SK-N-SH treated with all-trans-retinoic acid at 6 μM for 48 hours (cell line): ENCODE measurements at regions not wholly inside any gene's neighbourhood (a gene's known extent, or its start where the extent isn't known, plus 50 kb on each side); places are given as distances from the start of the nearest gene placed in this dataset.

ENCODE experiments used
- ATAC-seq: fragments of 200-7000 bp; cut with Tn5 transposase; 3 replicates; pipeline ENCODE4 v1.9.1; 2020; ENCODE audit warnings: mild to moderate bottlenecking, moderate library complexity
- ARNTL ChIP-seq: fragments of 450-650 bp; formaldehyde crosslinking; IDR thresholded peaks from 2 replicates; pipeline ENCODE4 v1.5.0; 2020; ENCODE audit warnings: low read depth, mild to moderate bottlenecking, moderate library complexity, borderline replicate concordance
- BACH2 ChIP-seq: fragments of 250-450 bp; sonication (Bioruptor Pico); IDR thresholded peaks from 2 replicates; pipeline ENCODE4 v1.9.0; 2021; ENCODE audit warnings: mild to moderate bottlenecking, borderline replicate concordance
- CREB5 ChIP-seq: fragments of 250-450 bp; sonication (Bioruptor Pico); IDR thresholded peaks from 2 replicates; pipeline ENCODE4 v1.5.1; 2020; ENCODE audit warnings: low read depth, mild to moderate bottlenecking, moderate library complexity
- CSDC2 ChIP-seq: fragments of 250-450 bp; sonication (Bioruptor Pico); IDR thresholded peaks from 2 replicates; pipeline ENCODE4 v1.5.0; 2020; ENCODE audit warnings: mild to moderate bottlenecking, moderate library complexity
- CSRNP3 ChIP-seq: fragments of 250-450 bp; sonication (Bioruptor Pico); IDR thresholded peaks from 2 replicates; pipeline ENCODE4 v1.5.1; 2021; ENCODE audit warnings: mild to moderate bottlenecking, moderate library complexity
- ESRRG ChIP-seq: fragments of 250-450 bp; sonication (Bioruptor Pico); IDR thresholded peaks from 2 replicates; pipeline ENCODE4 v1.6.1; 2021; ENCODE audit warnings: mild to moderate bottlenecking
- GLIS3 ChIP-seq: fragments of 250-450 bp; sonication (Bioruptor Pico); IDR thresholded peaks from 2 replicates; pipeline ENCODE4 v1.5.0; 2020; ENCODE audit warnings: mild to moderate bottlenecking, moderate library complexity
- OSR1 ChIP-seq: fragments of 250-450 bp; sonication (Bioruptor Pico); IDR thresholded peaks from 2 replicates; pipeline ENCODE4 v1.8.0; 2022; ENCODE audit warnings: moderate library complexity, mild to moderate bottlenecking, inconsistent platforms
- PATZ1 ChIP-seq: fragments of 250-450 bp; sonication (Bioruptor Pico); IDR thresholded peaks from 2 replicates; pipeline ENCODE4 v1.8.0; 2020; ENCODE audit warnings: mild to moderate bottlenecking, moderate library complexity, borderline replicate concordance
- POU6F1 ChIP-seq: fragments of 250-450 bp; sonication (Bioruptor Pico); IDR thresholded peaks from 2 replicates; pipeline ENCODE4 v1.8.0; 2021; ENCODE audit warnings: low read depth, mild to moderate bottlenecking, moderate library complexity, borderline replicate concordance
- PPARA ChIP-seq: fragments of 250-450 bp; sonication (Bioruptor Pico); IDR thresholded peaks from 2 replicates; pipeline ENCODE4 v1.5.0; 2020; ENCODE audit warnings: mild to moderate bottlenecking, borderline replicate concordance
- RARB ChIP-seq: fragments of 250-450 bp; sonication (Bioruptor Pico); IDR thresholded peaks from 2 replicates; pipeline ENCODE4 v1.8.0; 2021; ENCODE audit warnings: mild to moderate bottlenecking, moderate library complexity
- SNAI2 ChIP-seq: fragments of 250-450 bp; sonication (Bioruptor Pico); IDR thresholded peaks from 2 replicates; pipeline ENCODE4 v1.5.0; 2020; ENCODE audit warnings: mild to moderate bottlenecking, moderate library complexity
- TCF4 ChIP-seq: fragments of 250-450 bp; sonication (Bioruptor Pico); IDR thresholded peaks from 2 replicates; pipeline ENCODE4 v1.8.0; 2021; ENCODE audit warnings: mild to moderate bottlenecking, moderate library complexity, borderline replicate concordance
- TOX ChIP-seq: fragments of 250-450 bp; sonication (Bioruptor Pico); IDR thresholded peaks from 2 replicates; pipeline ENCODE4 v1.8.0; 2021; ENCODE audit warnings: mild to moderate bottlenecking, moderate library complexity, borderline replicate concordance
- TSHZ2 ChIP-seq: fragments of 250-450 bp; sonication (Bioruptor Pico); IDR thresholded peaks from 2 replicates; pipeline ENCODE4 v1.5.0; 2020; ENCODE audit warnings: mild to moderate bottlenecking, moderate library complexity
- ZC3H10 ChIP-seq: fragments of 250-450 bp; sonication (Bioruptor Pico); IDR thresholded peaks from 2 replicates; pipeline ENCODE4 v1.5.1; 2021; ENCODE audit warnings: mild to moderate bottlenecking, moderate library complexity
- ZFP30 ChIP-seq: fragments of 450-650 bp; formaldehyde crosslinking; IDR thresholded peaks from 2 replicates; pipeline ENCODE4 v1.5.0; 2022; ENCODE audit warnings: mild to moderate bottlenecking, moderate library complexity
- ZNF565 ChIP-seq: fragments of 450-650 bp; formaldehyde crosslinking; conservative IDR thresholded peaks from 2 replicates; pipeline ENCODE4 v1.5.0; 2020; ENCODE audit warnings: low read depth, mild to moderate bottlenecking, moderate library complexity
- ZNF70 ChIP-seq: fragments of 450-650 bp; formaldehyde crosslinking; IDR thresholded peaks from 2 replicates; pipeline ENCODE4 v1.5.0; 2020; ENCODE audit warnings: mild to moderate bottlenecking, moderate library complexity
- ZNF8 ChIP-seq: fragments of 450-650 bp; formaldehyde crosslinking; IDR thresholded peaks from 2 replicates; pipeline ENCODE4 v1.5.0; 2020; ENCODE audit warnings: mild to moderate bottlenecking, moderate library complexity

- no peak for ATAC-seq
- TF ChIP-seq CSDC2 (no peak), ZNF565 (CRISPR knock-in tag) (no peak), ZNF8 (no peak), BACH2 (CRISPR knock-in tag) (no peak), ZNF70 (CRISPR knock-in tag) (no peak)
These were observed 293.5 kb upstream of the CNR1 start for GRCh38 chr6:88459643-88460042.

- no peak for TF ChIP-seq ARNTL (CRISPR knock-in tag)
- TF ChIP-seq CSDC2 = no peak
- no peak for TF ChIP-seq PPARA
- no peak for TF ChIP-seq CREB5 (CRISPR knock-in tag)
- no peak for TF ChIP-seq ZNF8
- no peak for TF ChIP-seq GLIS3 (CRISPR knock-in tag)
- TF ChIP-seq PATZ1 = no peak
- no peak for TF ChIP-seq CSRNP3 (CRISPR knock-in tag)
- no peak for TF ChIP-seq ZNF70 (CRISPR knock-in tag)
- no peak for TF ChIP-seq OSR1 (CRISPR knock-in tag)
- no peak for TF ChIP-seq TSHZ2 (CRISPR knock-in tag)
- TF ChIP-seq ZFP30 (CRISPR knock-in tag) = no peak
- TF ChIP-seq RARB (CRISPR knock-in tag) = no peak
- no peak for TF ChIP-seq TOX (CRISPR knock-in tag)
- TF ChIP-seq ESRRG = no peak
- TF ChIP-seq SNAI2 (CRISPR knock-in tag) = no peak
- TF ChIP-seq TCF4 (CRISPR knock-in tag) = no peak
- no peak for TF ChIP-seq BACH2 (CRISPR knock-in tag)
- TF ChIP-seq POU6F1 (CRISPR knock-in tag) = no peak
- TF ChIP-seq ZC3H10 (CRISPR knock-in tag) = no peak
- no peak for ATAC-seq
These were observed 293.0 kb upstream of the CNR1 start for GRCh38 chr6:88459189-88459588.

GRCh38 chr6:88458662-88459061 is 292.5 kb upstream of the CNR1 start:
- ATAC-seq = no peak
- TF ChIP-seq GLIS3 (CRISPR knock-in tag) = no peak
- no peak for TF ChIP-seq OSR1 (CRISPR knock-in tag)
- TF ChIP-seq TSHZ2 (CRISPR knock-in tag) = no peak
- TF ChIP-seq CREB5 (CRISPR knock-in tag) = no peak
- no peak for TF ChIP-seq POU6F1 (CRISPR knock-in tag)
- no peak for TF ChIP-seq TCF4 (CRISPR knock-in tag)
- no peak for TF ChIP-seq BACH2 (CRISPR knock-in tag)
- TF ChIP-seq ARNTL (CRISPR knock-in tag) = no peak
